NCI-H1092 (cell line): ENCODE measurements at regions not wholly inside any gene's neighbourhood (a gene's known extent, or its start where the extent isn't known, plus 50 kb on each side); places are given as distances from the start of the nearest gene placed in this dataset.
"Not testable (repeated sequence)": the region's sequence is repeated elsewhere in the genome, so short reads cannot be mapped to it uniquely, and the experiment has no call there.

Experiments
- DNase-seq: peaks from one replicate; lab custom pipeline; 2025; lab: John Stamatoyannopoulos, UW

DNA sequence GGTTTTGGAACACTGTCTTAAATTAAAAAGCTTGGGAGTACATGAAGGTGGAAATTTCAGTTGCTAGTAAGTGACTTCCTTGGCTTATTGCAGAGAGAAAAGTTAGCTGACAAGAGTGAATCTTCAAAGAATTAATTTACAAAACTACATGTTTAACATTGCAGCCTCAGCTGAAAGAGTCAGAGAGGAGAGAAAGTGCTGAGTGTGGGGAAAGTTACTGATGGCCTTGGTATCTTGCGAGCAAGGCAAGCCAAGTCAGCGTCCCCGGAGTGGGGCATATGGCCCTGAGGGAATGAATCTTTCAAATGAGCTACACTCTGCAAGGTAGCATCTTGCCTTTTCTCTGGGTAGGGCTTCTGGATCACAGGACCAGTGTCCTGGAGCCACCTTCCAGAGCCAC, 131.3 kb downstream of the LPIN1 start:
- no peak for DNase-seq

DNA sequence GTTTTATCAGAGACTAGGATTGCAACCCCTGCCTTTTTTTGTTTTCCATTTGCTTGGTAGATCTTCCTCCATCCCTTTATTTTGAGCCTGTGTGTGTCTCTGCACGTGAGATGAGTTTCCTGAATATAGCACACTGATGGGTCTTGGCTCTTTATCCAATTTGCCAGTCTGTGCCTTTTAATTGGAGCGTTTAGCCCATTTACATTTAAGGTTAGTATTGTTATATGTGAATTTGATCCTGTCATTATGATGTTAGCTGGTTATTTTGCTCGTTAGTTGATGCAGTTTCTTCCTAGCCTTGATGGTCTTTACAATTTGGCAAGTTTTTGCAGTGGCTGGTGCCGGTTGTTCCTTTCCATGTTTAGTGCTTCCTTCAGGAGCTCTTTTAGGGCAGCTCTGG, 138.8 kb downstream of the LPIN1 start:
- DNase-seq, result not testable (repeated sequence)

DNA sequence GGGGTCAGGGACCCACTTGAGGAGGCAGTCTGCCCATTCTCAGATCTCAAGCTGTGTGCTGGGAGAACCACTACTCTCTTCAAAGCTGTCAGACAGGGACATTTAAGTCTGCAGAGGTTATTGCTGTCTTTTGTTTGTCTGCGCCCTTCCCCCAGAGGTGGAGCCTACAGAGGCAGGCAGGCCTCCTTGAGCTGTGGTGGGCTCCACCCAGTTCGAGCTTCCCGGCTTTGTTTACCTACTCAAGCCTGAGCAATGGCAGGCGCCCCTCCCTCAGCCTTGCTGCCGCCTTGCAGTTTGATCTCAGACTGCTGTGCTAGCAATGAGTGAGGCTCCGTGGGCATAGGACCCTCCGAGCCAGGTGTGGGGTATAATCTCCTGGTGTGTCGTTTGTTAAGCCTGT, 140.5 kb downstream of the LPIN1 start:
- not testable (repeated sequence) for DNase-seq

DNA sequence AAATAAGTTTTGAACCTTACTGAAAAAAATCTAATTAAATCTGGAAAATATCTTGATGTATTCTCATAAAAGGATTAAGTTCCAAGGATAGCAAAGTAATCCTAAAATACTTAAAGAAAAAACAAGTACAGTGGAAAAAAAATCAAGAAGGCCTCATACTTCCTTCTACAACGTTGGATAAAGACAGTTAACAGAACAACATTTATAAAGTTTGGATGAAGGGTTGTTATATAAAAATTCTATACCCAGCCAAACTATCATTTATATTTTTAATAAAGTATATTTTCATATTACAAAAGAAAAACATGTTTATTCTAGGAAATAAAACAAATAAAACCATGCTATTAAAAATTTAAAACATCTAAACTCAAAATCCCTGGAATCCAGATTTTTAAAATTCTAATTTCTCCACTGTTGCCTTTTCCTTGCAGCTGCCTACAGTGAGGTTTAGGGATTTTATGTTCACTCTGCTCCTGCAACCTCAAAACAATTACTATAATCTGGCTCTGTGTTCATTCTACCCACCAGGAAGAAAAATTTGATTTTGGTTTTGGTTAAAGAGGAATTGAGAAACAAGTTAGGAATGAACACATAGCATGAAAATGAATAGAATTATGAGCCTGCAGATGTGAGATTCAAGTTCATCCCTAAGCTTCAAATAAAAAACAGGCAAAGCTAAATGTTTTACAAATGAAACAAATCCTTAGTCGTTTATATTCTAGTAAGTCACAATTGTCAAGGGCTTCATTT, 142.8 kb downstream of the LPIN1 start:
- DNase-seq, result no peak

DNA sequence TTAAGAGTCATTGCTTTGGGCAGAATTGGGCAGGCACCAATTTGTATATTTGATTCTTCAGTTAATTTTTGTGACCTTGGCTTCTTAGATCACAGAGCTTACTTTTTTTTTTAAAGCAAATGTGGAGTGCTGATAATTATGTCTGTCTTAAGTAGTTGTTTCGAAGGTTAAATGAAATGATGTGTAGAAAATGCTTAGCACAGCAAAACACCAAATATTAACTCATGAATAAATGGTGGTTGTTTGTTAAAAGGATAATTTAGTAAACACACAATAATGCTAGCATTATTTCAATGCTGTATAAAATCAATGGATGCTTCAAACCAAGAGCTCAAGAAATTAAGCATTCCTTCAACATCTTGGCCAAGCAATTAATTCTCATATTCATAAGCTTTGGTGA, 143.4 kb downstream of the LPIN1 start:
- DNase-seq, result no peak

DNA sequence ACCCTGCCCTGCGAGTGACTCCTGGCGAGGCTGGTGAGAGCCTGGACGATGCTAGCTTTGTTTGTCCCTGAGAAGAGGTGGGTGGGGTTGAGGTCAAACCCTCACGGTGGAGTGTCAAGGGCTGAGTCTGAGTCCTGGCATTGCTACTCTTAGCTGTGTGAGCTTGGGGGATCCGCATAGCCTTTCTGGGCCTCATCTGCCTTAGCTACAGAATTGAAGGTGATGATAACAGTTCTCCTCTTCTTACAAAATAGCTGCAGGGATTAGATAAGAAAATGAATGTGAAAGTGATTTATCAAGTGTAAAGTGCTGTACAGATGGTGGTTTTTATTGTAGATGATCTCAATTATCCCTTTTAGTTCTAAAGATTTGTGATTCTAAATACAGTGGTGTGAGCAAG, 144.6 kb downstream of the LPIN1 start:
- DNase-seq, result no peak

DNA sequence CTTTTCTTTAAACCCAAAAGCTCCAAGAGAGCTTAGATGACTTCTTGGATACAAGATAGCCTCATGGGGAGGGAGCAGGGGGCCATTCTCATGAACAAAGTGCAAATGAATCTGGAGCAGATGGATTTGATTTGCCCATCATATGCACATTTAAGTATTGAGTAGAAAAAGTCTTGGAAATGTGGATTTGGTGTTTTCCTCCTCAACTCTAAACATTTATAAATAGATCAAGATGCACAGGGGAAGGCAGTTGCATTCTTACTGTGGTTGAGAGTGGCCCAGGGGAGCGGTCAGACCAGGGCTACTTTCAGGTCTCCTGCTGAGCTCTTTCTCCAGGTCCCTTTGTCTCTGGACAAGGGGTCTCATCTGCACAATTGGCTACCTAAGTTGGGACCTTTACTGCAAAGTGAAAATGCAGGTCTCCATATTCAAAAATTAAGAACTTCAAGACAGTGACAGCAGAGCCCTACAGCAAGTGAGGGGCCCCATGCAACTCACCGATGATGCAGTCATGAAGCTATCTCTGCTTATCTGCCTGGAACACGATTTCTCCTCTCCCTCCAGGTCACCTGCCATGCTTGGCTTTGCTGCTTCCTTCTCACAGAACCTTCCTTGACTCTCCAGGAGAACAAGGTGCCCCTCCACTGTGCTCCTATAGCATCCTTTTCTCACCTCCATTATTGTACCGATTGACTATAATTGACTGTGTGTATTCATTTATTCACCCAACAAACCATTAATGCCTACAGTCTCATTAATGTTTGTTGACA, 145.4 kb downstream of the LPIN1 start:
- no peak for DNase-seq

DNA sequence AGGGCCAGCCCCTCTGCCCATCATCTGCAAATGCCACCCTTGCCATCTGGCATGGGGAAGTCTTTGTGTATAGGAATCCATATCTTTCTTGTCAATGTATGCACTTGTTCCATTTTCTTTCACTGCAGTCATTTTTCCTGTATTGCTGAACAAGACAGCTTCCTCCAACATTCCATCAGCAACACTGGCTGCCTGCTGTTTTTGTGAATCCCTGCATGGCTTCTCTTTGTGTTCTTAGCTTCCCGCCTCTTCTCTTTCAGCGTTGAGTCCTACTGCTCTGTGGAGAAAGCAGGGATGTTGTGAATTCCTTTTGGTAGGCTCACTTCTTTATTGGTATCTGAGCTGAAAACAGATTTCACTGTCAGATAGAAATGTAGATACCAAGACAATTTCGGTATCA, 150.0 kb downstream of the LPIN1 start:
- DNase-seq, result no peak

DNA sequence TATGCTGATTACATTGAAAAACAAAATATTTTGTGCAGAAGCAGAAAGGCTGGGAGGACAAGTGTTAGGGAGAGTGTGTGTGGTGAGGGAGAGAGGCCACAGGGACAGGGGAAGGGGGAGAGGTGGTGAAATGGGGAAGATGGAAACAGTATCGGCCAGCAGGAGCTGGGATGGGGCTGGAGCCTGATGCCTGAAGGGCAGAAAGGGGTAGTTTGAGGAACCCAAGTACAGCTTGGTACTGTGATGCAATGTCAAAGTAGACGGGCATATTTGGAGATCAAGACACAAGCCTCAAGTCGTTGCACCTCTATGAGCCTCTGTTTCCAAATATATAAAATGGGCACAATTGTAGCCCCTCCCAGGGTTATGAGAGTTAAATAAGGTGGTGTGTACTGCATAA, 152.1 kb downstream of the LPIN1 start:
- no peak for DNase-seq

DNA sequence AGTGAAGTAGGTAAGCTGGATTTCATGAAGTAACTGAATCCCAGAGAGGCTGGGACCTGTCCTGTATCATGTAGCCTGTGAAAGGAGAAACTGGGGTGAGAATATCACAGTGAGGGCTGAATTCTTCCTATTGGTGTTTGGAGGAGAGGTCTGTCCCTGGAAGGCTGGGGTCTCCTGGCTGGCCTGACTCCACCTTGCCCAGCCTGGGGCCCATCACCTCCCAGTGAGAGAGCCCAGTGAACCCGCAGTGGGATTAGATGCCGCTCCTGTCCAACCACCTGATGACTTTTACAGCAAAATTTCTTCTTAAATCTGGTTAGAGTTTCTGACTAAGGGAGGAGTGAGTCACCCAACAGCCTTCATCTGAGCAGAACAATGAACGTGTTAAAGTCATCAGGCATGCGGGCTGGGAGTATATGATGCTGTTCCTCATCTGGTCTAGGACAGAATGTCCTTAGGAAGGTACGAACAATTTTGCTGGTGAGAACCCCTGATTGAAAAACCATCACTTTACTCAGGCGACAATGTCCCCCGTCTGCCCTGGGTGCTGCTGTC, 152.9 kb downstream of the LPIN1 start:
- no peak for DNase-seq

DNA sequence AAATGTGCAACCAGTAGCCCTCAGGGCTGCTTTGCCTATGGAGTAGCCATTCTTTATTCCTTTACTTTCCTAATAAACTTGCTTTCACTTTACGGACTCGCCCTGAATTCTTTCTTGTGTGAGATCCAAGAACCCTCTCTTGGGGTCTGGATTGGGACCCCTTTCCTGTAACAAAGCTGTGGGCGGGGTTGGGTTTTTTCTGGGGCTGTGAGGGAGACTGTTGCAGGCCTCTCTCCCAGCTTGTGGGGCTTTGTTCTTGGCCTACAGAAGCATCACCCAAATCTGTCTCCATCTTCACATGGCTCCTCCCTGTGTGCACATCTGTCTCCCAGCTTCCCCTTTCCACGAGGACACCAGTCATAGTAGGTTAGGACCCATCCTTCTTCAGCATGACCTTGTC, 154.5 kb downstream of the LPIN1 start:
- not testable (repeated sequence) for DNase-seq

DNA sequence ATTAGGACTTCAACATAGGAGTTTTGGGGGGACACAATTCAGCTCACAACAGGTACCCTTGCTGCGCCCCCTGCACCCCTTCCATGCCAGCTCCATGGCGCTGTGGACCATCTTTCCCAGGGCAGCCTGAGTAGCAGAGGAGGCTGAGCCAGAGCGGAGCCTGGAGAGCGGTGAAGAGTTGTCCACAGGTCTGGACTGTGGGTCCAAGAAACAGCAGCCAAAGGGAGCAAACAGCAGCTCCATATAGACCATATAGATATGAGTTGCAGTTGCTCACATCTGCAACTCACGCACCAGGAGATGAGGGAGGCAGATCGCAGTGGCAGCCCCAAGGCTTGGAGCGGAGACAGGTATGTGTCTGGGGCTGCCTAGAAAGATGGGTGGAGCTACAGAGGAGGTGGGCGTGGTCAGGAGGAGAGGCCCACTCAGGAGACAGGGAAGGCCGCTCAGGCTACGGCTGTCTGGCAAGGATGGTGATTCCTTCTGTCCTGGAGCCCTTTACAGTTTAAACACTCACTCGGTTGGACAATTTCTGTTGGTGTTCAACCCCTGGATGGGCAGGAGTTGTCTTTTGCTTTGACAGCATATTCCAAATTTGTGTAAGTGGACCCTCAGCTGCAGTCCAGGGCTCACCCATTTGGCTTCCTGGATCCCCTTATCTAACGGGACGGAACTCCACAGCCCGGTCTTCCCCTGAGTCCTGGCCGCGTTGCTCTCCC, 155.1 kb downstream of the LPIN1 start:
- no peak for DNase-seq

DNA sequence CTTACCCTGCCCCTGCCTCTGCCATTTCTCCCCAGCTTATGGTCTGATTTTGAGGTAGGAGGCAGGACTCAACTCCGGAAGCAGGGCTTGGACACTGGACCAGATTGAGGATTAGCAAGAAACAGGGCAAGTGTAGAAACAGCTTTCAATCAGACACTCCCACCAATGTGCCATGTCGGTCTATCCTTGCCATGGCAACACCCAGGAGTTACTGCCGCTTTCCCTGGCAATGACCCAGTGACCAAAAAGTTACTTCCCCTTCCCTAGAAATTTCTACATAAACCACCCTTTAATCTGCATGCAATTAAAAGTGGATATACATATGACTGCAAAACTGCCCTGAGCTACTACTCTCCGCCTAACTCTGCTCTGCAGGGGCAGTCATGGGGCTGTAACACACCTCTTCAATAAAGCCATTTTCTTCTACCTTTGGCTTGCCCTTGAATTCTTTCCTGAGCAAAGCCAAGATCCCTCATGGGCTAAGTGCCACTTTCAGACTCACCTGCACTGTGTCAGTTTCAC, 156.7 kb downstream of the LPIN1 start:
- no peak for DNase-seq

DNA sequence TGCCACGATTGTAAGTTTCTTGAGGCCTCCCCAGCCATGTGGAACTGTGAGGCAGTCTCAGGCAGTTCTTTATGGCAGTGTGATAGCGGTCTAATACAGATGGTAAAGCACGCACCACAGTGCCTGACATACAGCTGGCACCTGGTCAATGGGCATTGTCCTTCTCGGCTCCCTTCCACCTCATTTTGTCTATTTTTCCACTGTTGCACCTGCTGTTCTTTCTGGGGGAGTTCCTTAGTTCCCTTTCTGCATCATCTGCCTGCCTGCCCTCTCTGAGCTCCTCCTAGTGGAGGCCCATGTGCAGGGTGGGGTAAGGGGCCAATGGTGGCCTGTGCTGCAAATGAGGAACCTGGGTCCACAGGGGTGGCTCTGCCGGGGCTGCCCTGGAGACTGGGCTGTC, 157.6 kb downstream of the LPIN1 start:
- no peak for DNase-seq

DNA sequence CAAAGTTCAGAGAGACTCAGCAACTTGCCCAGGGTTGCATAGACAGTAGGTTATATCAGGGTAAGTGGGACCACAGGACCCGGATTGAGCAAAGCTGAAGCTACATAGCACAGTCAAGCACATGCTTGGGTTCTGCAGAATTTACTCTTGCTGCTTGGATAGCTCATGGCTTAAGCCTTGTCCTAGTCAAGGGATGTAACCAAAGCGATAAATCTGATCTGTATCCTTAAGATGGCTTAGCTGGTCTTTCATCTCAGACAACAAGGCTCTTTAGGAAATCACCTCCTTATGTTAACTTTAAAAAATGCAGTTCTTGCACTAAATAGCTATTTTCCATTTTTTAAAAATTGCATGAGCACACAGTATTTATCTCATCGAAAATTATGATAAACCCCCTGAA, 158.5 kb downstream of the LPIN1 start:
- DNase-seq, result no peak

DNA sequence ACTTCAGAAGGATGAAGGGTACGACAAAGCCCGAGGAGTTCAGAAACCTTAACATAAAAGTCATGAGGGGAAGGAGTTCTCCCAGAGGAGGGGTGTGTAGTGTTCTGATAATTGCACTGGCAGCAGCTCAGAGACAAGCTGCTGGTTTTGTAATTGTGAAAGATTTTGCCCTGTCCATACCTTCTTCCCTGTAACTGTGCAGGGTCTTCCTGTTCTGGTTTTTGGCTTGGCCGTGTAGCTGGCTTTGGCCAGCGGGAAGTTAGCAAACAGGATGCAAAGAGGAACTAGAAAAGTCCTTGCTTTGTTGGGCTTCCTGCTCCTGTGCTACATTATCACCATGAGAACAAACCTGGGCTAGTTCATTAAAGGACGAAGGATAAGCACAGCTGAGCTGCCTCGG, 160.8 kb downstream of the LPIN1 start:
- DNase-seq, result no peak

DNA sequence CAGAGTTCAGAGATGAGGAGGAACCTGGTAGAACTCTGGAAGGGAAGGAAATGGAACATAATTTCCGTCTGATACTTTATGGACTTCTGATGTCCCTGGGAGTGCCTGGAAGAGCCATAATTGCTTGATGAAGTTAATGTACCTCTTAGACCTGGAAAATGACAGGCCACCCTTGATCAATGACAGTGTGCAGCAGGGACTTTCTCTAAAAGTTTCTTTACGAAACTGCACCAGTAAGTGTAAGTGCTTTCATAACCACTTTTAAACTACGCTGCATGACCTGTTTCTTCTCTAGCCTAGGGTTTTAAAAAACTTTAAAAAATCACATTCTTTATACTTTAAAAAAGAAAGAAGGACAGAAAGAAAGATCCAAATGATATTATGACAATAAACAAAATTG, 164.5 kb downstream of the LPIN1 start:
- DNase-seq, result no peak

DNA sequence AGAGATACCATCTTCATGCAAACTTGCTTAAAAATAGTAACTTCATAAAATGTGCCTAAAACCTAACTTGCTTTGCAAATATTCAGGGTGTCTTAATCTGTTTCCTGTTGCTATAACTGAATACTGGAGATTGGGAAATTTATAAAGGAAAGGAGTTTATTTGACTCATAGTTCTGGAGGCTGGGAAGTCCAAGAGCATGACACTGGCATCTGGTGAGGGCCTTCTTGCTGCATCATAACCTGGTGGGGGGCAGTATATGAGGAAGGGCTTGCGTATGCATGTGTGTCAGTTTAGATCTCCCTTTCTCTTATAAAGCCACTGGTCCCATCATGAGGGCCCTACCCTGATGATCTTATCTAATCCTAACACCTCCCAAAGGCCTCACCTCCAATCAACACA, 166.5 kb downstream of the LPIN1 start:
- DNase-seq, result no peak

DNA sequence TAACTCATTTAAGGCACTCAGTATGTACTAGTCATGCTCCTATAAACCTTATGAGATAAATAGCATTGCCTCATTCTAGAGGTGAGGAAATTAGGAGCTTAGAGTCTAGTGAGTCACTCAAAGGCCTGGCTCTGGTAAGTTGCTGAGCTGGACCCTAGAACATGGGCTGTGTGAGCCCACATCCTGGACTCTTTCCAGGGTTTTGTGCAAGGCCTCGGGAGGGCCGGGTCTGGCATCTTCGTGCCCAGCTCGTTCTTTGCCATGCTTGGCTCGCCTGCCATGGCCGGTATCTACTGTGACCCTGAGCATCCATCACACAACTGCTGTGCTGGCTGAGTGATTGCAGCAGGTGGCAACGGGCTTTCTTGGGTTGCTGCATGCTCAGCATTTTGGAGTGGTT, 168.0 kb downstream of the LPIN1 start:
- no peak for DNase-seq

DNA sequence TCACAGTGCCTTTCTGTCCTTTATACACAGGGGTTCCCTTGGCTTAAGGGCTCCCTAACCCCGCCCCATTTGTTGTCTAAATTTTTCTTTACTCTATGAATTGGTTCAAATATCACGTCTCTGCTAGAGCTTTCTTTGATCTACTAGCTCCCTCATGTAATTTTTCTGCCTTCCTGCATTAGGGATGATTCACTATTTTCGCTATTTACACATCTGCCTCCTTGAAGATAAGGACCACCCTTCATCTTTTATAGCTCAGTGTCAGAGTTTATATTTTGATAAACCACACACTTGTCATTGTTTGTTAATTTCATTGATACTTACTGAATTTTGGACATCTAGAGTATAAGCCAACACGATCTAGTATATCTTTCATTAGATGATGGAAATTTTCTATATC, 169.2 kb downstream of the LPIN1 start:
- DNase-seq, result no peak

DNA sequence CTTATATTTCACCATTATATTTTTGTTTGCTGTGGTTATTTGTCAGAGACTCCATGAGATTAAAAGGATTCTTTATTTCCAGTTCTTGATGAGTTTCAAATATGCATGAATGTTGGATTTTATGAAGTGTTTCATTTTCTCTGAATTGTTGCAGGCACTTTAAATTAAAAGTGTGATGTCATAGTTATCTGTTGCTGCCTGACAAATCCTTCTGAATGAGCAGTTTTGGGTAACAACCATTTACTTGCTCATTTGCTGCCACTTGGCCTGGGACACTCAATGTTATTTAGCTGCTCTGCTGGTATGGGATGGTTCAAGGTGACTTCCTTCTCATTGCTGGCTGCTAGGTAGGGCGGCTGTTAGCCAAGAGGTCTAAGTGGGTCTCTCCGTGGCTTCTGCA, 173.5 kb downstream of the LPIN1 start:
- DNase-seq, result no peak

DNA sequence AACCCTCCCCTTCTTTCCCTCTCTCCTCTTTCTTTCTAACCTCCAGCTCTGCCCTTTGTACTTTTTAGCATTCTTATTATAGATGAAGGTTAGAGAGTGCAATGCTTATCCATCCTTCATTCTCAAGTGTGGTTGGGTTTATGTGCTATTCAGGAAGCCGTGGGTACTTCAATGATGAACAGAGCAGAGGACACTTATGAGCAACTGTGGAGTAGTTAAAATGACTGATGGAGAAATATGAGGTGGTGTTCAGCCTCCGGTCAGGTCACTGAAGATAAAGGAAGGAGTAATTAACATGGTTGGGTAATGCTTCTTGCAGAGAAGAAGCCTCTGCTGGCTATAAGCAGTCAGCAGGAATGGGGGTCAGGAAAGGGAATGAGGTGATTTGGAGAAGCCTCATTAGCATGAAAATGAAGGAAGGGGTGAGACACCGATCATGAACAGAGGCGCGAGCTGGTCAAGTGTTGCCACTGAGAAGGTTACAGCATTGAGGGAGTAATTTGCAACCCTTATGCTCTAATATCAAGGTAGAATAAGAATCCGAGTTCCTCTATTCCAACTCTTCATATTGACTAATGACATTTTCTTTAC, 174.7 kb downstream of the LPIN1 start:
- no peak for DNase-seq
